GM13976 (cell line): ENCODE measurements at regions not wholly inside any gene's neighbourhood (a gene's known extent, or its start where the extent isn't known, plus 50 kb on each side); places are given as distances from the start of the nearest gene placed in this dataset.

Experiments
- DNase-seq: peaks from one replicate; pipeline ENCODE4 v3.0.0; 2012; ENCODE audit warnings: low spot score
- CTCF ChIP-seq: IDR thresholded peaks from 2 replicates; pipeline ENCODE4 v1.5.1; 2012; ENCODE audit warnings: borderline replicate concordance, mild to moderate bottlenecking; ENCODE audit not compliant: insufficient read depth; ENCODE audit errors: extremely low read depth, missing control alignments, control extremely low read depth
- in situ Hi-C: fragments of 300-500 bp; cut with MboI; formaldehyde crosslinking; loops from one replicate; pipeline ENCODE4 v1.12.0; 2022; ENCODE audit warnings: low sequenced_read_pairs, mixed read lengths, inconsistent platforms; ENCODE audit not compliant: unreplicated experiment

- no peak for TF ChIP-seq CTCF
- no peak for DNase-seq
- in situ Hi-C loops, result no loop called here
These were observed 123.2 kb upstream of the DNAJC10 start for GRCh38 chr2:182592691-182593393.

GRCh38 chr2:182593394-182593975, 122.6 kb upstream of the DNAJC10 start:
- in situ Hi-C loops, result no loop called here
- no peak for TF ChIP-seq CTCF
- DNase-seq, result no peak

- DNase-seq, result no peak
- TF ChIP-seq CTCF, result no peak
- in situ Hi-C loops, result no loop called here
These were observed 121.8 kb upstream of the DNAJC10 start for GRCh38 chr2:182594286-182594685.

DNA sequence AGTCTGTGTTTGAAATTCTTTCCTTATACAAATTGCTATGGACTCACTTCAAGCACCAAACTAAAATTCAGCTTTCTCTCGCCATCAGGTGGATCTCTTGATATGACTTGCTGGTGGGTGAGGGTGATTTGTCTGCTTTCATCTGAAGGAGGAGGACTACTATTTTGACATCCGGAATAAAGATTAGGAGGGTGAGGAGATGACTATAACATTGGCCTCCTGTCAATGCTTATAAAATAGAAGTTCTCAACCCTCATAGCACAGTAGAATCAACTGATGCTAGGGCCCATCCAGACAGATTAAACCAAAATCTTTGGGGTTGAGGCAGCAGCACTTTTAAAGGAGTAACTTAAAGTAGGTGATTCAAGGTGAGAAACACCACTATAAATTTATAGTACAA, 120.4 kb upstream of the DNAJC10 start:
- no peak for TF ChIP-seq CTCF
- no peak for DNase-seq

DNA sequence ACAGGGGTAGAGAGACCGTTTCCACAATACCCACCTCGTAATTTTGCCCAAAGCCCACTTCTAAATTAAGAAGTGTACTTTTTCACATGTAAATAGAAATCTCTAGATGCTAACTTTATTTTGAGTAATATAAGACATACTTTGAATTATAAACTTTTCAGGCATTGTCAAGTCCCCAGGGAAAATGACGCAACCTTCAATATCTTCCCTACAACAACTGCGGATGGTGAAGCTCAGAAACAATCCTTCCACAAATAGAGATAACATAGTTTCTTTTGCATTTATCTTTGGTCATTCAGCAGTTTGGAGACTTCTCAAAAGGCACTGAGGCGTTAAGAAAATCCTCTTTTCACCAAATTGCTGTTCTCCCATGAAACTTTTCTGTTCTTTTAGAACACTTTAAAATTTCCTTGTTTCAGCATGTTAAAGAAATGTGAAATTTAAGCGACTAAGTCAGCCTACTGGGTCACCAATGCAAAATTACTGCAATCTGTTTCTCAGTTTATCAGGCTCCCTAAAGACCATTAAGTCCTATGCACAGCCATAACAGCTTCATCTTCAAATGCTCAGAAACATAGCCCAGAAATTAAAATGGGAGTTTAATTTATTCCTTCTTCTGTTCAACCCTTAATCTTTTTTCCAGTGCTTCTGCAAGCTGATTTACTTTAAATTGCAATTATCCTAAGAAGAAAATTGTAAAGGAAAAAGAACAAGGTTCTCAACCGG, 118.3 kb upstream of the DNAJC10 start:
- in situ Hi-C loops, result no loop called here
- no peak for DNase-seq
- TF ChIP-seq CTCF, result no peak

More for the DNA sequence above, 120.4 kb upstream of the DNAJC10 start:
- in situ Hi-C loops, result no loop called here

DNA sequence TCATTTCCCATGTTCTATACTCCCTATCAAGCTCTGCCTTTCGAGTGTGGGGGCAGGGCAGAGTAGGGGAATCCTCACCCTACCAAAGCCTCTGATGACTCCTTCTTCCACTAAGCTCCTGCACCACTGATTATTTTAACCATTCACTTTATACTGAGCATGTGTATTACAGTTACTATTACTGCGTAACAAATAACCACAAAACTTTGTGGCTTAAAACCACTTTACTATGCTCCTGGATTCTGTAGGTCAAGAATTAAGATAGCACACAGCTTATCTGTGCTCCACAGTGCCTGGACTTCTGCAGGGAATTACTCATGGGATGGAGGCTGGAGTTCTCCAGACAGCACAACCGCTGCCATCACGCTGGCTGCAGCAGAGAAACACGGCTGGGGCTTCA, 117.4 kb upstream of the DNAJC10 start:
- in situ Hi-C loops, result no loop called here

More for the DNA sequence above, 117.4 kb upstream of the DNAJC10 start:
- no peak for TF ChIP-seq CTCF
- DNase-seq, result no peak
